Choroid plexus epithelial cell (primary cell): ENCODE measurements at regions not wholly inside any gene's neighbourhood (a gene's known extent, or its start where the extent isn't known, plus 50 kb on each side); places are given as distances from the start of the nearest gene placed in this dataset.

Experiments used
- DNase-seq: peaks from one replicate; pipeline ENCODE4 v3.0.0-alpha.2; 2010; ENCODE audit warnings: low read depth
- H3K4me3 ChIP-seq: 2 replicates; pipeline ENCODE4 v1.5.1; 2011; ENCODE audit warnings: low read depth, mild to moderate bottlenecking, control low read depth, low read length, moderate library complexity
- TF ChIP-seq, protein P1 (sequence below): conservative IDR thresholded peaks from 2 replicates; pipeline ENCODE4 v1.5.1; 2011; ENCODE audit warnings: low read depth, mild to moderate bottlenecking, control low read depth, inconsistent platforms, low read length, moderate library complexity

- TF ChIP-seq, protein P1, sequence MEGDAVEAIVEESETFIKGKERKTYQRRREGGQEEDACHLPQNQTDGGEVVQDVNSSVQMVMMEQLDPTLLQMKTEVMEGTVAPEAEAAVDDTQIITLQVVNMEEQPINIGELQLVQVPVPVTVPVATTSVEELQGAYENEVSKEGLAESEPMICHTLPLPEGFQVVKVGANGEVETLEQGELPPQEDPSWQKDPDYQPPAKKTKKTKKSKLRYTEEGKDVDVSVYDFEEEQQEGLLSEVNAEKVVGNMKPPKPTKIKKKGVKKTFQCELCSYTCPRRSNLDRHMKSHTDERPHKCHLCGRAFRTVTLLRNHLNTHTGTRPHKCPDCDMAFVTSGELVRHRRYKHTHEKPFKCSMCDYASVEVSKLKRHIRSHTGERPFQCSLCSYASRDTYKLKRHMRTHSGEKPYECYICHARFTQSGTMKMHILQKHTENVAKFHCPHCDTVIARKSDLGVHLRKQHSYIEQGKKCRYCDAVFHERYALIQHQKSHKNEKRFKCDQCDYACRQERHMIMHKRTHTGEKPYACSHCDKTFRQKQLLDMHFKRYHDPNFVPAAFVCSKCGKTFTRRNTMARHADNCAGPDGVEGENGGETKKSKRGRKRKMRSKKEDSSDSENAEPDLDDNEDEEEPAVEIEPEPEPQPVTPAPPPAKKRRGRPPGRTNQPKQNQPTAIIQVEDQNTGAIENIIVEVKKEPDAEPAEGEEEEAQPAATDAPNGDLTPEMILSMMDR: no peak
- no peak overlapping the region for H3K4me3 ChIP-seq
- DNase-seq: no peak
These were observed 127.4 kb upstream of the FHL2 start for GRCh38 chr2:105526000-105526925.

DNA sequence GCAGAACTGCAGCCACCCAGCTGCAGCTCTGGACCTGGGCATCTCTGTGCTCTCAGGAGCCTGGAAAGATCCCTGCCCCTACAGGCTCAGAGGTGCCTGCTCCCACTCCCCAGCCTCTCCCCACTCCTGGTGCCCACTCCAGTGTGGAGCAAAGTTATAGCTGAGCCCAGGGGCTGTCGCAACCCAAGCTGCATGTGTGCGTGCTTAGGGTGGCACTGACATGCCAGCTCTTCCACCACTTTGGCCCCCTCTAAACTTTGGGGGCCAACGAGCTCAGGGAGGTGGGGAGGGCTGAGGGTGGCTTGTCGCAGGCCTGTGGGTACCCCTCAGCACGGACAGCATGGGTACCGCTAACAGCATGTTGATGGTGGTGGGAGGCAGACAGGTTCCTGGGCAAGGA is 126.3 kb upstream of the FHL2 start:
- no peak for DNase-seq
- no peak overlapping the region for H3K4me3 ChIP-seq
- TF ChIP-seq, protein P1: no peak

GRCh38 chr2:105522645-105523044 is 123.8 kb upstream of the FHL2 start:
- no peak overlapping the region for H3K4me3 ChIP-seq
- TF ChIP-seq, protein P1: no peak
- peak; percentile 74 for DNase-seq

GRCh38 chr2:105521616-105522015 is 122.8 kb upstream of the FHL2 start:
- TF ChIP-seq, protein P1: no peak
- no peak for DNase-seq
- no peak overlapping the region for H3K4me3 ChIP-seq

- TF ChIP-seq, protein P1: peak; percentile 44
- peak; percentile 54 for DNase-seq
- no peak overlapping the region for H3K4me3 ChIP-seq
These were observed 122.3 kb upstream of the FHL2 start for GRCh38 chr2:105521176-105521575.

DNA sequence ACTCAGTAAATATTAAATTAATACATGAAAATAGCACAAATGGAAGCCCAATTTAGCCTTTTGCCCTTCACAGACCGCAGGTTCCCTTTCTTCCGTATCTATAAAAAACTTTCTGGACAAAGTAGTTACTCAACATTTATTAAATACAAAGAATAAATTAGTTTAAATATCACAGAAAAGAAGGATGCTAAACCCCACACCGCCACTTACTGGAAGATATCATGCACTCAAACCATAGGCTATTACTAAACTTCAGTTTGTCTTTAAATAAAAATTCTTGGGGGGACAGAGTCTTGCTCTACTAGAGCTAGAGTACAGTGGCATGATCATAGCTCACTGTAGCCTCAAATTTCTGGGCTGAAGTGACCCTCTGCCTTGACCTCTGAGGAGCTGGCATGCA is 120.7 kb upstream of the FHL2 start:
- peak; percentile 54 for DNase-seq
- TF ChIP-seq, protein P1: peak; percentile 37
- no peak overlapping the region for H3K4me3 ChIP-seq

DNA sequence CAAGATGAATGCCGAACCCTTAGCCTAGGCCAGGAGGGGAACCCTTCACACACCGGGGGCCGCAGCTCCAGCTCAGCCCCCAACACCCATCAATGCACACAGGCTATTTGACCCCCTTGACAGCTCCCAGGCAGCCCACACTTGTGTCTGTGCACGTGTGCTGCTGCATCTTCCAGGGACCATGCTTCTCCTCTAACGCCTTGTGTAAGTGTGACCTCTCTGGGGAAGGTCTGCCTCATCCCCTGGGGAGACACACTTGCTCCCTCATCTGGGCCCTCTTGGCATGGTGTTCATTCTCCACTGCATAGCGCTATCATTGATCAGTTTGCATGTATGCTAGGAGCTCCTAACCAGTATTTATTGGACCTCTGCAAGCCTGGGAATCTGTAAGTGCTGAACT is 120.0 kb upstream of the FHL2 start:
- no peak overlapping the region for H3K4me3 ChIP-seq
- TF ChIP-seq, protein P1: peak; percentile 30
- DNase-seq: peak; percentile 40
